ENCODE measurements at regions not wholly inside any gene's neighbourhood (a gene's known extent, or its start where the extent isn't known, plus 50 kb on each side); places are given as distances from the start of the nearest gene placed in this dataset.

GRCh38 chr13:99027661-99028425, 50.0 kb upstream of the DOCK9 start:
- DNase-seq, result no peak

- no peak for DNase-seq
These were observed 51.0 kb upstream of the DOCK9 start for GRCh38 chr13:99028890-99029289.

GRCh38 chr13:99029576-99029975, 51.7 kb upstream of the DOCK9 start:
- DNase-seq, result no peak

GRCh38 chr13:99030326-99030725, 52.5 kb upstream of the DOCK9 start:
- DNase-seq, result no peak

GRCh38 chr13:99031832-99032231, 54.0 kb upstream of the DOCK9 start:
- DNase-seq, result no peak

GRCh38 chr13:99033814-99034213, 56.0 kb upstream of the DOCK9 start:
- no peak for DNase-seq

- no peak for DNase-seq
These were observed 56.6 kb upstream of the DOCK9 start for GRCh38 chr13:99034333-99035085.

GRCh38 chr13:99035715-99036114, 57.9 kb upstream of the DOCK9 start:
- no peak for DNase-seq

GRCh38 chr13:99037756-99038155, 59.9 kb upstream of the DOCK9 start:
- DNase-seq, result no peak

GRCh38 chr13:99039718-99040280, 61.9 kb upstream of the DOCK9 start:
- no peak for DNase-seq

GRCh38 chr13:99040536-99041131, 62.8 kb upstream of the DOCK9 start:
- no peak for DNase-seq

GRCh38 chr13:99041337-99041736, 63.5 kb upstream of the DOCK9 start:
- DNase-seq, result no peak

- no peak for DNase-seq
These were observed 63.9 kb upstream of the DOCK9 start for GRCh38 chr13:99041788-99042187.

GRCh38 chr13:99042521-99043250, 64.8 kb upstream of the DOCK9 start:
- no peak for DNase-seq

- no peak for DNase-seq
These were observed 66.0 kb upstream of the DOCK9 start for GRCh38 chr13:99043831-99044231.

- no peak for DNase-seq
These were observed 66.9 kb upstream of the DOCK9 start for GRCh38 chr13:99044764-99045163.

- no peak for DNase-seq
These were observed 67.5 kb upstream of the DOCK9 start for GRCh38 chr13:99045396-99045795.

- no peak for DNase-seq
These were observed 69.0 kb upstream of the DOCK9 start for GRCh38 chr13:99046851-99047250.

- DNase-seq, result no peak
These were observed 73.2 kb upstream of the DOCK9 start for GRCh38 chr13:99050983-99051488.

GRCh38 chr13:99051768-99052455, 74.0 kb upstream of the DOCK9 start:
- DNase-seq, result no peak

GRCh38 chr13:99053636-99054233, 75.9 kb upstream of the DOCK9 start:
- no peak for DNase-seq

GRCh38 chr13:99055281-99055680, 77.4 kb upstream of the DOCK9 start:
- DNase-seq, result no peak

All from right forelimb (tissue), 1 donor.